ENCODE measurements at regions not wholly inside any gene's neighbourhood (a gene's known extent, or its start where the extent isn't known, plus 50 kb on each side); places are given as distances from the start of the nearest gene placed in this dataset.

DNA sequence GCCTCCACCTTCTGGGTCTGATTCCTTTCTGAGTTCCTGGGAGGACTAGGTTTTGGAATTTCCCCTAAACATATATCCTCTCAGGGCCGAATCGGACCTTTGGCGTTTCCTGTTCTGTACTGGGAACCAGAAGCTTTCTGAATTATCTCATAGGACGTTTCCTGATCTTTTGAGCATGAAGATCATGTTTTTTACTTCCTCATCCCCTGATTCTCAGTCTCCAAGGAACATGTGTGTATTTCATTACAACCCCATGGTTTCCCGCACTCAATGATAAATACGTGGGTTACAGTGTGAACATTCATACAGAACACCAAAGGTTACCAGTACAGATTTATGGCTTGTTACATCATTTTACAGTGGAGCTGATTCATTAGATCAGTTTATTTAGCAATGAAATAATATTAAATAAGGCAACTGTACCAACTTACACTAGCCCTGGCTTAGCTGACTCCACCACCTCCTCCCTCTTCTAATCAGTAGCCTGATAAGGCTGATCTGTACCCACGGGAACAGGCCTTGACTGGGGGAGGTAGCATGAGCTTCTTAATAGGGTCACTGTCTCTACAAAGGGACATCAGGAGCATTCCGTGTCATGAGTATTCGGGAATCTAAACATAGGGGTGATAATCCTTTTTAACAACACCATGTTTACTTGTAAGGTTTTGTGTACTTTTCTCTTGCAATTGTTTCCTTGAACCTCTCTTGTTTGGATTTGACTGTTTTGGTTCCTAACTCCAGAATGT, 57.8 kb upstream of the ERRFI1 start (continued):
- no peak for TF ChIP-seq THYN1 (CRISPR knock-in tag; IDR thresholded peaks at IDR 0.05; ENCODE audit: borderline replicate concordance, low read depth)
- no peak for TF ChIP-seq ZNF430 (CRISPR knock-in tag; IDR thresholded peaks at IDR 0.05)
- peak; percentile 56; the same call in 1 of the 2 replicates for TF ChIP-seq MEIS2 (CRISPR knock-in tag; IDR thresholded peaks at IDR 0.05)
- peak; percentile 34; the same call in 1 of the 2 replicates for TF ChIP-seq GATAD1 (CRISPR knock-in tag; IDR thresholded peaks at IDR 0.05)
- TF ChIP-seq ZSCAN12 (CRISPR knock-in tag; IDR thresholded peaks at IDR 0.05): no peak
- no peak for TF ChIP-seq POLR2A (IDR thresholded peaks at IDR 0.05; ENCODE audit: insufficient read depth in 1 of 2, low read depth in 2 of 2, low read length in 2 of 2)
- TF ChIP-seq ZSCAN29 (CRISPR knock-in tag; conservative IDR thresholded peaks at IDR 0.05): no peak
- TF ChIP-seq, protein P1, sequence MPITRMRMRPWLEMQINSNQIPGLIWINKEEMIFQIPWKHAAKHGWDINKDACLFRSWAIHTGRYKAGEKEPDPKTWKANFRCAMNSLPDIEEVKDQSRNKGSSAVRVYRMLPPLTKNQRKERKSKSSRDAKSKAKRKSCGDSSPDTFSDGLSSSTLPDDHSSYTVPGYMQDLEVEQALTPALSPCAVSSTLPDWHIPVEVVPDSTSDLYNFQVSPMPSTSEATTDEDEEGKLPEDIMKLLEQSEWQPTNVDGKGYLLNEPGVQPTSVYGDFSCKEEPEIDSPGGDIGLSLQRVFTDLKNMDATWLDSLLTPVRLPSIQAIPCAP (CRISPR knock-in tag; IDR thresholded peaks at IDR 0.05; ENCODE audit: low read depth): no peak
- TF ChIP-seq TCF7 (IDR thresholded peaks at IDR 0.05; ENCODE audit: low read depth): peak; percentile 87
- no peak for TF ChIP-seq KLF15 (CRISPR knock-in tag; IDR thresholded peaks at IDR 0.05; ENCODE audit: borderline replicate concordance)
- TF ChIP-seq, protein P2, sequence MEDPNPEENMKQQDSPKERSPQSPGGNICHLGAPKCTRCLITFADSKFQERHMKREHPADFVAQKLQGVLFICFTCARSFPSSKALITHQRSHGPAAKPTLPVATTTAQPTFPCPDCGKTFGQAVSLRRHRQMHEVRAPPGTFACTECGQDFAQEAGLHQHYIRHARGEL (CRISPR knock-in tag; IDR thresholded peaks at IDR 0.05): no peak
- no peak for TF ChIP-seq FOXC1 (CRISPR knock-in tag; IDR thresholded peaks at IDR 0.05; ENCODE audit: borderline replicate concordance)
- no peak for TF ChIP-seq KAT2B (IDR thresholded peaks at IDR 0.05; ENCODE audit: borderline replicate concordance, low read depth, low read length)
- no peak for TF ChIP-seq TSC22D2 (CRISPR knock-in tag; IDR thresholded peaks at IDR 0.05; ENCODE audit: borderline replicate concordance)
- TF ChIP-seq ZNF773 (CRISPR knock-in tag; IDR thresholded peaks at IDR 0.05; ENCODE audit: borderline replicate concordance): no peak
- no peak for TF ChIP-seq KLF13 (CRISPR knock-in tag; IDR thresholded peaks at IDR 0.05)
- TF ChIP-seq ZZZ3 (CRISPR knock-in tag; IDR thresholded peaks at IDR 0.05; ENCODE audit: borderline replicate concordance): no peak
- TF ChIP-seq, protein P3, sequence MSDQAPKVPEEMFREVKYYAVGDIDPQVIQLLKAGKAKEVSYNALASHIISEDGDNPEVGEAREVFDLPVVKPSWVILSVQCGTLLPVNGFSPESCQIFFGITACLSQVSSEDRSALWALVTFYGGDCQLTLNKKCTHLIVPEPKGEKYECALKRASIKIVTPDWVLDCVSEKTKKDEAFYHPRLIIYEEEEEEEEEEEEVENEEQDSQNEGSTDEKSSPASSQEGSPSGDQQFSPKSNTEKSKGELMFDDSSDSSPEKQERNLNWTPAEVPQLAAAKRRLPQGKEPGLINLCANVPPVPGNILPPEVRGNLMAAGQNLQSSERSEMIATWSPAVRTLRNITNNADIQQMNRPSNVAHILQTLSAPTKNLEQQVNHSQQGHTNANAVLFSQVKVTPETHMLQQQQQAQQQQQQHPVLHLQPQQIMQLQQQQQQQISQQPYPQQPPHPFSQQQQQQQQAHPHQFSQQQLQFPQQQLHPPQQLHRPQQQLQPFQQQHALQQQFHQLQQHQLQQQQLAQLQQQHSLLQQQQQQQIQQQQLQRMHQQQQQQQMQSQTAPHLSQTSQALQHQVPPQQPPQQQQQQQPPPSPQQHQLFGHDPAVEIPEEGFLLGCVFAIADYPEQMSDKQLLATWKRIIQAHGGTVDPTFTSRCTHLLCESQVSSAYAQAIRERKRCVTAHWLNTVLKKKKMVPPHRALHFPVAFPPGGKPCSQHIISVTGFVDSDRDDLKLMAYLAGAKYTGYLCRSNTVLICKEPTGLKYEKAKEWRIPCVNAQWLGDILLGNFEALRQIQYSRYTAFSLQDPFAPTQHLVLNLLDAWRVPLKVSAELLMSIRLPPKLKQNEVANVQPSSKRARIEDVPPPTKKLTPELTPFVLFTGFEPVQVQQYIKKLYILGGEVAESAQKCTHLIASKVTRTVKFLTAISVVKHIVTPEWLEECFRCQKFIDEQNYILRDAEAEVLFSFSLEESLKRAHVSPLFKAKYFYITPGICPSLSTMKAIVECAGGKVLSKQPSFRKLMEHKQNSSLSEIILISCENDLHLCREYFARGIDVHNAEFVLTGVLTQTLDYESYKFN (CRISPR knock-in tag; conservative IDR thresholded peaks at IDR 0.05): peak; percentile 89
- no peak for TF ChIP-seq SRSF1 (optimal IDR thresholded peaks at IDR 0.05; ENCODE audit: low read depth, low read length)
- TF ChIP-seq ZNF878 (CRISPR knock-in tag; IDR thresholded peaks at IDR 0.05): peak; percentile 89; the same call in 1 of the 2 replicates
- TF ChIP-seq ZNF709 (CRISPR knock-in tag; IDR thresholded peaks at IDR 0.05): no peak
- TF ChIP-seq STAT5B (CRISPR knock-in tag; IDR thresholded peaks at IDR 0.05): 0 out of 2 replicates have a peak, but pooled peaks have one; percentile 49
- TF ChIP-seq, protein P4, sequence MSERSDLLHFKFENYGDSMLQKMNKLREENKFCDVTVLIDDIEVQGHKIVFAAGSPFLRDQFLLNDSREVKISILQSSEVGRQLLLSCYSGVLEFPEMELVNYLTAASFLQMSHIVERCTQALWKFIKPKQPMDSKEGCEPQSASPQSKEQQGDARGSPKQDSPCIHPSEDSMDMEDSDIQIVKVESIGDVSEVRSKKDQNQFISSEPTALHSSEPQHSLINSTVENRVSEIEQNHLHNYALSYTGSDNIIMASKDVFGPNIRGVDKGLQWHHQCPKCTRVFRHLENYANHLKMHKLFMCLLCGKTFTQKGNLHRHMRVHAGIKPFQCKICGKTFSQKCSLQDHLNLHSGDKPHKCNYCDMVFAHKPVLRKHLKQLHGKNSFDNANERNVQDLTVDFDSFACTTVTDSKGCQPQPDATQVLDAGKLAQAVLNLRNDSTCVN (CRISPR knock-in tag; IDR thresholded peaks at IDR 0.05; ENCODE audit: borderline replicate concordance): peak; percentile 26; the same call in 1 of the 2 replicates
- no peak for TF ChIP-seq ZNF816 (CRISPR knock-in tag; IDR thresholded peaks at IDR 0.05; ENCODE audit: borderline replicate concordance)
- TF ChIP-seq ZFY (CRISPR knock-in tag; IDR thresholded peaks at IDR 0.05): 0 out of 2 replicates have a peak, but pooled peaks have one; percentile 27
- TF ChIP-seq RCOR2 (CRISPR knock-in tag; IDR thresholded peaks at IDR 0.05): peak; percentile 90
